Astrocyte (in vitro differentiated cells and primary cell): ENCODE measurements at regions not wholly inside any gene's neighbourhood (a gene's known extent, or its start where the extent isn't known, plus 50 kb on each side); places are given as distances from the start of the nearest gene placed in this dataset.

Experiments used
- CTCF ChIP-seq: IDR thresholded peaks from 2 replicates; pipeline ENCODE4 v1.5.1; 2011; ENCODE audit warnings: low read depth, mild to moderate bottlenecking, inconsistent platforms, low read length, moderate library complexity; ENCODE audit not compliant: insufficient read depth
- EZH2 ChIP-seq: IDR thresholded peaks from 2 replicates; pipeline ENCODE4 v1.6.1; 2012; ENCODE audit warnings: mild to moderate bottlenecking, low read length, inconsistent platforms; ENCODE audit not compliant: insufficient read depth

GRCh38 chr7:113412410-113412809, 294.1 kb upstream of the SMIM30 start:
- TF ChIP-seq CTCF (no peak), EZH2 (no peak)
